Thyroid gland (tissue), 4 donors: ENCODE measurements at regions not wholly inside any gene's neighbourhood (a gene's known extent, or its start where the extent isn't known, plus 50 kb on each side); places are given as distances from the start of the nearest gene placed in this dataset.

Experiments
- DNase-seq, 2 donors: peaks; one replicate each; pipeline ENCODE4 v3.0.0-alpha.2; 2019
- H3K27ac ChIP-seq, 3 donors: fragments of 200-600 bp; sonication (generic); 1 replicate in 2 of 3; 2 replicates in 1 of 3; pipeline ENCODE4 v1.5.1; 2016 to 2019; ENCODE audit warnings: mild to moderate bottlenecking in 1 of 3, moderate library complexity in 1 of 3
- H3K27me3 ChIP-seq: fragments of 200-600 bp; sonication (generic); one replicate; pipeline ENCODE4 v1.5.1; 2019
- H3K36me3 ChIP-seq, 2 donors: fragments of 200-600 bp; sonication (generic); one replicate each; pipeline ENCODE4 v1.5.1; 2016 to 2019
- H3K4me1 ChIP-seq, 2 donors: fragments of 200-600 bp; sonication (generic); one replicate each; pipeline ENCODE4 v1.5.1; 2017 to 2019
- H3K4me3 ChIP-seq, 3 donors: fragments of 200-600 bp; sonication (generic); replicated peaks in 1 of 3; 1 replicate in 2 of 3; 2 replicates in 1 of 3; pipeline ENCODE4 v1.5.1; 2016; ENCODE audit warnings: mild to moderate bottlenecking in 1 of 3
- H3K9me3 ChIP-seq: fragments of 200-600 bp; sonication (generic); one replicate; pipeline ENCODE4 v1.5.1; 2017
- POLR2A ChIP-seq, 2 donors: fragments of 450-650 bp; IDR thresholded peaks; one replicate each; pipeline ENCODE4 v1.6.1; 2017; ENCODE audit warnings: antibody characterized with exemption in 2 of 2, mild to moderate bottlenecking in 2 of 2, moderate library complexity in 1 of 2
- WGBS, 2 donors: methylation state at CpG; one replicate each; pipeline ENCODE4 v1.1.5; 2017; 5-methylcytosine and 5-hydroxymethylcytosine counted together
- intact Hi-C: fragments of 100-400 bp; cut with DNase I; formaldehyde crosslinking; loops from one replicate; pipeline ENCODE4 v1.15.1; 2023
- TF ChIP-seq, protein P1 (sequence below), 6 experiments: fragments of 200-600 bp in 3 of 6; fragments of 450-650 bp in 3 of 6; sonication (generic) in 3 of 6; IDR thresholded peaks; one replicate each; pipeline ENCODE4 v1.5.1; 2016 to 2019; ENCODE audit warnings: antibody characterized with exemption in 6 of 6, mild to moderate bottlenecking in 2 of 6, inconsistent platforms in 1 of 6, moderate library complexity in 1 of 6

DNA sequence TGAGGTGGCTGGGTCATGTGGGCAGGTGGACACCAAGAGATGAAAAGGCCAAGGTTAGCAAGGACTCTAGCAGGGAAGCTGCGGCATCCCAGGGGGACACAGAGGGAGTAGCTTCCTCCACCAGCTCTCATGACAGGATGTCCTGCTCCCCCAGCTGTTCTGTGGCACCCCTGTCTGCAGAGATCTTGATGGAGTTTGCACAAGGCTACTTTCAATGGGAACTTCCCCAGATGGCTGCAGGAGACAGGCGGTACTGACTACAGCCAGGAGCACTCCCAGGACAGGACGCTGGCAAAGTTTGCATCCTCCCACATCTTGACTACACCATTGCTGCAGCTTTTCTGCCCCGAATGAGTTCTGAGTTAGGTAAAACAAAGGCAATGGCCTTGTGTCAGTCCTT lies 312.8 kb downstream of the TLE4 start:
- no peak for DNase-seq
- Histone ChIP-seq H3K4me3 (no peak overlapping the region), H3K36me3 (no peaks in the 10 kb centered on the region), H3K27me3 (no peaks in the 10 kb centered on the region), H3K4me1 (no peaks in the 10 kb centered on the region), H3K9me3 (no peaks in the 10 kb centered on the region), H3K27ac (no peak overlapping the region)
- intact Hi-C loops = no loop called here
- TF ChIP-seq POLR2A (IDR thresholded peaks at IDR 0.05) = no peak
- TF ChIP-seq, protein P1, sequence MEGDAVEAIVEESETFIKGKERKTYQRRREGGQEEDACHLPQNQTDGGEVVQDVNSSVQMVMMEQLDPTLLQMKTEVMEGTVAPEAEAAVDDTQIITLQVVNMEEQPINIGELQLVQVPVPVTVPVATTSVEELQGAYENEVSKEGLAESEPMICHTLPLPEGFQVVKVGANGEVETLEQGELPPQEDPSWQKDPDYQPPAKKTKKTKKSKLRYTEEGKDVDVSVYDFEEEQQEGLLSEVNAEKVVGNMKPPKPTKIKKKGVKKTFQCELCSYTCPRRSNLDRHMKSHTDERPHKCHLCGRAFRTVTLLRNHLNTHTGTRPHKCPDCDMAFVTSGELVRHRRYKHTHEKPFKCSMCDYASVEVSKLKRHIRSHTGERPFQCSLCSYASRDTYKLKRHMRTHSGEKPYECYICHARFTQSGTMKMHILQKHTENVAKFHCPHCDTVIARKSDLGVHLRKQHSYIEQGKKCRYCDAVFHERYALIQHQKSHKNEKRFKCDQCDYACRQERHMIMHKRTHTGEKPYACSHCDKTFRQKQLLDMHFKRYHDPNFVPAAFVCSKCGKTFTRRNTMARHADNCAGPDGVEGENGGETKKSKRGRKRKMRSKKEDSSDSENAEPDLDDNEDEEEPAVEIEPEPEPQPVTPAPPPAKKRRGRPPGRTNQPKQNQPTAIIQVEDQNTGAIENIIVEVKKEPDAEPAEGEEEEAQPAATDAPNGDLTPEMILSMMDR (IDR thresholded peaks at IDR 0.05) = no peak
- 64 to 66% methylated on average over 4 of the region's 4 CpGs for WGBS, 2 donors

GRCh38 chr9:79883073-79883645 lies 311.4 kb downstream of the TLE4 start:
- 78 to 80% methylated on average over 3 of the region's 3 CpGs for WGBS, 2 donors
- no peaks in the 10 kb centered on the region for H3K4me1 ChIP-seq

GRCh38 chr9:79880626-79881025 lies 308.9 kb downstream of the TLE4 start:
- intact Hi-C loops = no loop called here
- Histone ChIP-seq H3K4me1 (no peaks in the 10 kb centered on the region), H3K27me3 (no peaks in the 10 kb centered on the region), H3K27ac (no peak overlapping the region), H3K36me3 (no peaks in the 10 kb centered on the region), H3K9me3 (no peaks in the 10 kb centered on the region), H3K4me3 (no peak overlapping the region)
- no peak for TF ChIP-seq POLR2A (IDR thresholded peaks at IDR 0.05)
- TF ChIP-seq, protein P1 (IDR thresholded peaks at IDR 0.05) = no peak
- DNase-seq = no peak

More at GRCh38 chr9:79883073-79883645, 311.4 kb downstream of the TLE4 start:
- no peaks in the 10 kb centered on the region for H3K36me3 ChIP-seq
- no peaks in the 10 kb centered on the region for H3K27me3 ChIP-seq
- TF ChIP-seq, protein P1 (IDR thresholded peaks at IDR 0.05) = no peak
- no peak for TF ChIP-seq POLR2A (IDR thresholded peaks at IDR 0.05)
- intact Hi-C loops = no loop called here
- H3K4me3 ChIP-seq = no peak overlapping the region
- no peak for DNase-seq
- H3K9me3 ChIP-seq = no peaks in the 10 kb centered on the region
- no peak overlapping the region for H3K27ac ChIP-seq

GRCh38 chr9:79877943-79878602 lies 306.3 kb downstream of the TLE4 start:
- Histone ChIP-seq H3K27me3 (no peaks in the 10 kb centered on the region), H3K4me3 (no peak overlapping the region), H3K36me3 (no peaks in the 10 kb centered on the region), H3K27ac (no peak overlapping the region), H3K4me1 (no peaks in the 10 kb centered on the region), H3K9me3 (no peaks in the 10 kb centered on the region)
- intact Hi-C loops = no loop called here
- DNase-seq = no peak
- WGBS, 2 donors = 73 to 74% methylated on average over 3 of the region's 3 CpGs
- no peak for TF ChIP-seq POLR2A (IDR thresholded peaks at IDR 0.05)
- TF ChIP-seq, protein P1 (IDR thresholded peaks at IDR 0.05) = no peak

- no peak for TF ChIP-seq POLR2A (IDR thresholded peaks at IDR 0.05)
- TF ChIP-seq, protein P1 (IDR thresholded peaks at IDR 0.05) = no peak
- H3K27me3 ChIP-seq = no peaks in the 10 kb centered on the region
- no peak overlapping the region for H3K27ac ChIP-seq
- 88 to 92% methylated on average over 2 of the region's 2 CpGs for WGBS, 2 donors
- peaks cover 0 to 6% of the 10 kb centered on the region in 2 donors for H3K4me1 ChIP-seq
- no peak overlapping the region for H3K4me3 ChIP-seq
- intact Hi-C loops = no loop called here
- DNase-seq = no peak
- H3K36me3 ChIP-seq = no peaks in the 10 kb centered on the region
- H3K9me3 ChIP-seq = no peaks in the 10 kb centered on the region
Measured at GRCh38 chr9:79868567-79869189, 296.9 kb downstream of the TLE4 start.
